Caki2 (cell line): ENCODE measurements at regions not wholly inside any gene's neighbourhood (a gene's known extent, or its start where the extent isn't known, plus 50 kb on each side); places are given as distances from the start of the nearest gene placed in this dataset.

Experiments
- DNase-seq: peaks from one replicate; pipeline ENCODE4 v3.0.0-alpha.2; 2015; ENCODE audit warnings: low read depth
- in situ Hi-C: cut with HindIII; loops from 2 replicates; pipeline ENCODE4 v1.10.0; 2016; ENCODE audit warnings: low sequenced_read_pairs, low pct_unique_long_range_greater_than_20kb, mixed read lengths

GRCh38 chr2:53257287-53257686 lies 510.3 kb upstream of the CHAC2 start:
- no peak for DNase-seq
- in situ Hi-C loops: no loop called here

- DNase-seq: no peak
- in situ Hi-C loops: no loop called here
These were observed 514.4 kb upstream of the CHAC2 start for GRCh38 chr2:53253244-53253643.

- in situ Hi-C loops: no loop called here
- DNase-seq: peak; percentile 33
These were observed 515.5 kb upstream of the CHAC2 start for GRCh38 chr2:53252115-53252514.

- in situ Hi-C loops: no loop called here
These were observed 519.5 kb upstream of the CHAC2 start for GRCh38 chr2:53247956-53248735.

GRCh38 chr2:53243430-53243829 lies 524.2 kb upstream of the CHAC2 start:
- no peak for DNase-seq
- in situ Hi-C loops: no loop called here

More at GRCh38 chr2:53247956-53248735, 519.5 kb upstream of the CHAC2 start:
- DNase-seq: no peak

- no peak for DNase-seq
- in situ Hi-C loops: no loop called here
These were observed 525.5 kb upstream of the CHAC2 start for GRCh38 chr2:53242090-53242489.

GRCh38 chr2:53235836-53236582 lies 531.6 kb upstream of the CHAC2 start:
- in situ Hi-C loops: no loop called here

GRCh38 chr2:53234548-53234903 lies 533.1 kb upstream of the CHAC2 start:
- DNase-seq: peak; percentile 6
- in situ Hi-C loops: no loop called here

More at GRCh38 chr2:53235836-53236582, 531.6 kb upstream of the CHAC2 start:
- DNase-seq: peak; percentile 61

- DNase-seq: no peak
- in situ Hi-C loops: no loop called here
These were observed 533.7 kb upstream of the CHAC2 start for GRCh38 chr2:53233759-53234547.

GRCh38 chr2:53231908-53232307 lies 535.7 kb upstream of the CHAC2 start:
- in situ Hi-C loops: no loop called here
- DNase-seq: no peak

GRCh38 chr2:53230691-53231090 lies 536.9 kb upstream of the CHAC2 start:
- in situ Hi-C loops: no loop called here

GRCh38 chr2:53227535-53227934 lies 540.1 kb upstream of the CHAC2 start:
- in situ Hi-C loops: no loop called here
- DNase-seq: no peak

More at GRCh38 chr2:53230691-53231090, 536.9 kb upstream of the CHAC2 start:
- DNase-seq: no peak

GRCh38 chr2:53220969-53221368 lies 546.6 kb upstream of the CHAC2 start:
- no peak for DNase-seq
- in situ Hi-C loops: no loop called here

GRCh38 chr2:53217250-53217649 lies 550.4 kb upstream of the CHAC2 start:
- no peak for DNase-seq
- in situ Hi-C loops: no loop called here

GRCh38 chr2:53216805-53217204 lies 550.8 kb upstream of the CHAC2 start:
- in situ Hi-C loops: no loop called here
- no peak for DNase-seq

GRCh38 chr2:53212576-53212975 lies 555.0 kb upstream of the CHAC2 start:
- in situ Hi-C loops: no loop called here
- no peak for DNase-seq

GRCh38 chr2:53211201-53211774 lies 556.3 kb upstream of the CHAC2 start:
- in situ Hi-C loops: no loop called here
- no peak for DNase-seq

- in situ Hi-C loops: no loop called here
These were observed 557.1 kb upstream of the CHAC2 start for GRCh38 chr2:53210538-53210937.

More at GRCh38 chr2:53210538-53210937, 557.1 kb upstream of the CHAC2 start:
- no peak for DNase-seq
